Testis (tissue), 2 donors: ENCODE measurements at regions not wholly inside any gene's neighbourhood (a gene's known extent, or its start where the extent isn't known, plus 50 kb on each side); places are given as distances from the start of the nearest gene placed in this dataset.
"Not testable (repeated sequence)": the region's sequence is repeated elsewhere in the genome, so short reads cannot be mapped to it uniquely, and the experiment has no call there.

Experiments
- DNase-seq: peaks from one replicate; pipeline ENCODE4 v3.0.0-alpha.2; 2019
- H3K27ac ChIP-seq, 2 donors: fragments of 200-600 bp; sonication (generic); one replicate each; pipeline ENCODE4 v1.5.1; 2019
- H3K27me3 ChIP-seq: fragments of 200-600 bp; sonication (generic); one replicate; pipeline ENCODE4 v1.5.1; 2019
- H3K36me3 ChIP-seq: fragments of 200-600 bp; sonication (generic); one replicate; pipeline ENCODE4 v1.5.1; 2017; ENCODE audit warnings: low read depth; ENCODE audit errors: missing control alignments
- H3K4me1 ChIP-seq: fragments of 200-600 bp; sonication (generic); one replicate; pipeline ENCODE4 v1.5.1; 2019
- H3K4me3 ChIP-seq, 2 donors: fragments of 200-600 bp; sonication (generic); one replicate each; pipeline ENCODE4 v1.5.1; 2017 to 2019
- H3K9me3 ChIP-seq: fragments of 200-600 bp; sonication (generic); one replicate; pipeline ENCODE4 v1.5.1; 2017
- POLR2A ChIP-seq: fragments of 450-650 bp; IDR thresholded peaks from one replicate; pipeline ENCODE4 v1.6.1; 2017; ENCODE audit warnings: antibody characterized with exemption, mild to moderate bottlenecking, moderate library complexity
- WGBS, 2 donors: methylation state at CpG; one replicate each; pipeline ENCODE4 v1.1.5; 2018; 5-methylcytosine and 5-hydroxymethylcytosine counted together
- intact Hi-C: fragments of 100-400 bp; cut with DNase I; formaldehyde crosslinking; loops from one replicate; pipeline ENCODE4 v1.15.1; 2023; ENCODE audit warnings: low total_unique reads
- TF ChIP-seq, protein P1 (sequence below), 3 experiments: fragments of 450-650 bp in 2 of 3; fragments of 200-600 bp in 1 of 3; sonication (generic) in 1 of 3; IDR thresholded peaks; one replicate each; pipeline ENCODE4 v1.5.1; 2016 to 2019; ENCODE audit warnings: antibody characterized with exemption in 3 of 3, mild to moderate bottlenecking in 2 of 3, moderate library complexity in 1 of 3

DNA sequence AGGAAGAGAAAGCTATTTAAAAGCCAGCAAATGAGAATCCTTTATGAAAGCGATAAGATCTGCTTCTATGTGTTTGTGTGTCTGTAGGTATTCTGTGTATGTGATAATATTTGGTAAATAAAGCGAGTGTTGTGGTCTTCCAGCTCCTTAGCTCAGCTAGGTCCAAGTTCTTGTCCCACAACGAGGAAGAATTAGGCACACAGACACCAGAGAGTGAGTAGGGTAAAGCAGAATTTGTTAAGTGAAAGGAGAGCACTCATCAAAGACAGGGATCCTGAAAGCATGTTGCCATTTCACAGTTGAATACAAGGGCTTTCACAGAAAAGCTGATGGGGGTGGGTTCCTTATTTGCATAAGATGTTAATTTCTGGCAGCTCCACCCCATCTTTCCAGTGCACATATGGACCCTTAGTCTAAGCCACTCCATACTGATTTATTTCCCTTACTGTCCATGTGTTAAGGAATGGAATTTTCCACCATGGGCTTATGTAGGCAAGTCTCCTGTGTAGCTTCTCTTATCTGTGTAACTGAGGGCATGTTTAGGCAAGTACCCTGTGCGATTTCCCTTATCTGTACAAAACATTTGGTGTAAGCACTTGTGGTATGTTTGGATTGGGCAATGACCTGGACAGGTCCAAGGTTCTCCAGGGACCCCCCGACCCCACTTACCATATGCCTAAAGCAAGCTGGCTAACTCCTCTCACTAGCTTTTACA, 165.9 kb upstream of the VIPR2 start:
- no peaks in the 10 kb centered on the region for H3K9me3 ChIP-seq
- H3K36me3 ChIP-seq: no peaks in the 10 kb centered on the region
- TF ChIP-seq, protein P1, sequence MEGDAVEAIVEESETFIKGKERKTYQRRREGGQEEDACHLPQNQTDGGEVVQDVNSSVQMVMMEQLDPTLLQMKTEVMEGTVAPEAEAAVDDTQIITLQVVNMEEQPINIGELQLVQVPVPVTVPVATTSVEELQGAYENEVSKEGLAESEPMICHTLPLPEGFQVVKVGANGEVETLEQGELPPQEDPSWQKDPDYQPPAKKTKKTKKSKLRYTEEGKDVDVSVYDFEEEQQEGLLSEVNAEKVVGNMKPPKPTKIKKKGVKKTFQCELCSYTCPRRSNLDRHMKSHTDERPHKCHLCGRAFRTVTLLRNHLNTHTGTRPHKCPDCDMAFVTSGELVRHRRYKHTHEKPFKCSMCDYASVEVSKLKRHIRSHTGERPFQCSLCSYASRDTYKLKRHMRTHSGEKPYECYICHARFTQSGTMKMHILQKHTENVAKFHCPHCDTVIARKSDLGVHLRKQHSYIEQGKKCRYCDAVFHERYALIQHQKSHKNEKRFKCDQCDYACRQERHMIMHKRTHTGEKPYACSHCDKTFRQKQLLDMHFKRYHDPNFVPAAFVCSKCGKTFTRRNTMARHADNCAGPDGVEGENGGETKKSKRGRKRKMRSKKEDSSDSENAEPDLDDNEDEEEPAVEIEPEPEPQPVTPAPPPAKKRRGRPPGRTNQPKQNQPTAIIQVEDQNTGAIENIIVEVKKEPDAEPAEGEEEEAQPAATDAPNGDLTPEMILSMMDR (IDR thresholded peaks at IDR 0.05): no peak
- H3K4me3 ChIP-seq: no peak overlapping the region
- no peak for DNase-seq
- H3K4me1 ChIP-seq: no peaks in the 10 kb centered on the region
- H3K27me3 ChIP-seq: no peaks in the 10 kb centered on the region
- intact Hi-C loops: no loop called here
- H3K27ac ChIP-seq: no peak overlapping the region
- WGBS, 2 donors: 55 to 57% methylated on average over 5 of the region's 5 CpGs

DNA sequence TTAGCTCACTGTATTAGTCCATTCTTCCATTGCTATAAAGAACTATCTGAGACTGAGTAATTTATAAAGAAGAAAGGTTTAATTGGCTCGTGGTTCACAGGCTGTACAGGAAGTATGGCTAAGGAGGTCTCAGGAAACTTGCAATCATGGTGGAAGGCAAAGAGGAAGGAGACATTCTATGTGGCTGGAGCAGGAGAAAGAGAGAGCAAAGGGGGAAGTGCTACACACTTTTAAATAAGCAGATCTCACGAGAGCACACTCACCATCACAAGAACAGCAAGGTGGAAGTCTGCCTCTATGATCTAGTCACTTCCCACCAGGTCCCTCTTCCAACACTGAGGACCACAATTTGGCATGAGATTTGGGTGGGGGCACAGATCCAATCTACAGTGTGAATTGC, 164.5 kb upstream of the VIPR2 start:
- H3K4me1 ChIP-seq, H3K4me3 ChIP-seq, DNase-seq, H3K27me3 ChIP-seq, H3K27ac ChIP-seq, intact Hi-C loops, H3K36me3 ChIP-seq, H3K9me3 ChIP-seq: not testable (repeated sequence)
- WGBS, 2 donors: 47 to 57% methylated on average over 2 of the region's 2 CpGs

DNA sequence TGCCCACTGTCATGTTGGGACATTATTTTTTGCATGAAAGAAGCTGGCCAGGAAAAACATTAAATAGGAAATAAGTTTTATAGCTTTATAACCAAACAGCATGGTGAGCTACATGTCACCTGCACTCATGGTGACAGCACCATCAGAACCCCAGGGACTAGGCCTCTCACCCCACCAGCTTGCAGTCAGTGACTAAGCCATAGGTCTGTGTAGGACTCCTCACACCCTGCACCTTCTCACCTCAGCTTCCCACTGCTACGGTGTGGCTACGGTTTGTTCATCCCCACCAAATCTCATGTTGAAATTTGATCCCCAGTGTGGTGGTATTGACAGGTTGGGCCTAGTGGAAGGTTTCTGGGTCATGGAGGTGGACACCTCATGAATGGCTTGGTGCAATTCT, 161.3 kb upstream of the VIPR2 start:
- no peak for DNase-seq
- Histone ChIP-seq H3K4me1 (no peaks in the 10 kb centered on the region), H3K27me3 (no peaks in the 10 kb centered on the region), H3K36me3 (no peaks in the 10 kb centered on the region), H3K9me3 (no peaks in the 10 kb centered on the region), H3K4me3 (no peak overlapping the region), H3K27ac (no peak overlapping the region)
- WGBS, 2 donors: 90 to 100% methylated on average over 2 of the region's 2 CpGs
- TF ChIP-seq, protein P1 (IDR thresholded peaks at IDR 0.05): no peak
- TF ChIP-seq POLR2A: no peak
- intact Hi-C loops: no loop called here

DNA sequence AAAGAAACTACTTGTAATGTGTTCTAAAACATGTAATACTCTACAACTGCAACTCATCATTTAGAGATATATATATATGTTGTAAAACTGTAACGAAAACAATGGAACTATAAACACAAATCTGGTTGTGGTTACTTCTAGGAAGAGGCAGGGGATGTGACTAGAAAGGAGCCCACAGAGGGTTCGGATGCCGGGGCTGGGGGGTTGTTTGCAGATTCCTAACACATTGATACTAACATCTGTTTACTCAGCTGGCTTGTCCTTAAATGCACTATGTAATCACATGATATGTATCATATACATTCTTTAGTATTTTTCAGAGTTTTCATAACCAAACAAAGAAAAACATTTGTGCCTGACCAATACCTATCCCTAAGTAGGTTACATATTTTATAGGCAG, 160.5 kb upstream of the VIPR2 start:
- H3K27ac ChIP-seq, intact Hi-C loops, H3K27me3 ChIP-seq, H3K4me3 ChIP-seq, H3K4me1 ChIP-seq, H3K36me3 ChIP-seq, DNase-seq, H3K9me3 ChIP-seq: not testable (repeated sequence)
- 46 to 63% methylated on average over 3 of the region's 3 CpGs for WGBS, 2 donors

DNA sequence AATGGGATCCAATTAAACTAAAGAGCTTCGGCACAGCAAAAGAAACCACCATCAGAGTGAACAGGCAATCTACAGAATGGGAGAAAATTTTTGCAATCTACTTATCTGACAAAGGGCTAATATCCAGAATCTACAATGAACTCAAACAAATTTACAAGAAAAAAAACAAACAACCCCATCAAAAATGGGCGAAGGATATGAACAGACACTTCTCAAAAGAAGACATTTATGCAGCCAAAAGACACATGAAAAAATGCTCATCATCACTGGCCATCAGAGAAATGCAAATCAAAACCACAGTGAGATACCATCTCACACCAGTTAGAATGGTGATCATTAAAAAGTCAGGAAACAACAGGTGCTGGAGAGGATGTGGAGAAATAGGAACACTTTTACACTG, 158.8 kb upstream of the VIPR2 start:
- intact Hi-C loops, H3K4me3 ChIP-seq, H3K4me1 ChIP-seq, H3K27me3 ChIP-seq, H3K27ac ChIP-seq, H3K36me3 ChIP-seq, DNase-seq, H3K9me3 ChIP-seq: not testable (repeated sequence)
- 89 to 97% methylated on average over 2 of the region's 2 CpGs for WGBS, 2 donors

DNA sequence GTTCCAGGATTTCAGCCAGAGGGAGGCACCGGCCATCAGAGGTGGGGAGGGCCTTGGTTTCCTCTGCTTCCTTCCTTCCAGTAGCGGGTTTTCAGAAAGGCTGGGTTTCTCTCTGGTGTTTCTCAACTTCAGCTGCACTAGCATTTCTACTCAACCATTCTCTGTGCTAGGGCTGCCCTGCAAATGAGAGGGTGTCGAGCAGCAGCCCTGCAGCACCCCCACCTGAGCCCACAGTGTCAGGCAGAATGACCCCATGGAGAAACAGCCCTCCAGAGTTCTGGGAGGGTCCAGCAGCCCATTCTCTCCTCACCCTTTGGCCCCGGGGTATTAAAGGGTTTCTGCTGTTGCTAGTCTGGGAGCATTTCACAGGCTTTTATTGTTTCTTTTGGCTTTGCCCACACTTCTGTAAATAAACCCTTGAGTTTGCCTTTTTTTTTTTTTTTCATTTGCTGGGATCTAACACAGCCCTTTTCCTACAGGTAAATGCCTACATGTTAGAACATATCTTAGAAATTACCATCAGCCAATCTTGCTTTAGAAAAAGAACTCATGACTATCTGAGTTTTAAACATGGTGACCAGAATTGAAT, 151.5 kb upstream of the VIPR2 start:
- TF ChIP-seq, protein P1 (IDR thresholded peaks at IDR 0.05): no peak
- no peak overlapping the region for H3K4me3 ChIP-seq
- no peaks in the 10 kb centered on the region for H3K36me3 ChIP-seq
- intact Hi-C loops: no loop called here
- H3K9me3 ChIP-seq: no peaks in the 10 kb centered on the region
- H3K27ac ChIP-seq: no peak overlapping the region
- no peaks in the 10 kb centered on the region for H3K4me1 ChIP-seq
- no peak for DNase-seq
- 50 to 59% methylated on average over 4 of the region's 4 CpGs for WGBS, 2 donors
- H3K27me3 ChIP-seq: no peaks in the 10 kb centered on the region

DNA sequence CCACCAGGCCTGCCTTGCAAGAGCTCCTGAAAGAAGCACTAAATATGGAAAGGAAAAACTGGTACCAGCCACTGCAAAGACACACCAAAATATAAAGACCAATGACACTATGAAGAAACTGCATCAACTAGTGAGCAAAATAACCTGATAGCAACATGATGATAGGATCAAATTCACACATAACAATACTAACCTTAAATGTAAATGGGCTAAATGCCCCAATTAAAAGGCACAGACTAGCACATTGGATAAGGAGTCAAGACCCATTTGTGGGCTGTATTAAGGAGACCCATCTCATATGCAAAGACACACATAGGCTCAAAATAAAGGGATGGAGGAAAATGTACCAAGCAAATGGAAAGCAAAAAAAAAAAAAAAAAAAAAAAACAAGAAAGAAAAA, 141.8 kb upstream of the VIPR2 start:
- H3K27me3 ChIP-seq, intact Hi-C loops, DNase-seq, H3K9me3 ChIP-seq, H3K27ac ChIP-seq, H3K36me3 ChIP-seq, H3K4me3 ChIP-seq, H3K4me1 ChIP-seq: not testable (repeated sequence)
